BJ (cell line): ENCODE measurements at regions not wholly inside any gene's neighbourhood (a gene's known extent, or its start where the extent isn't known, plus 50 kb on each side); places are given as distances from the start of the nearest gene placed in this dataset.
A peak's percentile ranks its signal among the peaks of the same experiment; 100 is the strongest.

Experiments
- CTCF ChIA-PET: fragments of 350-600 bp; formaldehyde crosslinking; extraction: SDS; loops from one replicate; lab custom pipeline; 2021; ENCODE audit warnings: antibody characterized with exemption, inconsistent platforms; lab: Yijun Ruan, JAX
- POLR2A ChIA-PET: fragments of 300-600 bp; sonication (Branson Sonifier 250); formaldehyde crosslinking; extraction: SDS; loops from one replicate; lab custom pipeline; 2021; ENCODE audit warnings: antibody characterized with exemption; lab: Charles Lee
- DNase-seq: peaks from one replicate; pipeline ENCODE4 v3.0.0-alpha.2; 2011; ENCODE audit warnings: low read depth
- H3K27me3 ChIP-seq: 2 replicates; pipeline ENCODE4 v1.6.0; 2011; ENCODE audit warnings: low read length; ENCODE audit not compliant: control insufficient read depth, insufficient read depth
- H3K36me3 ChIP-seq: 2 replicates; pipeline ENCODE4 v1.5.1; 2011; ENCODE audit warnings: low read length; ENCODE audit not compliant: control insufficient read depth, insufficient read depth
- H3K4me3 ChIP-seq: 2 replicates; pipeline ENCODE4 v1.5.1; 2011; ENCODE audit warnings: low read depth, mild to moderate bottlenecking, control low read depth, low read length
- TF ChIP-seq, protein P1 (sequence below): IDR thresholded peaks from 2 replicates; pipeline ENCODE4 v1.5.1; 2011; ENCODE audit warnings: low read depth, mild to moderate bottlenecking, control low read depth, inconsistent platforms, low read length, moderate library complexity; ENCODE audit not compliant: insufficient read depth

DNA sequence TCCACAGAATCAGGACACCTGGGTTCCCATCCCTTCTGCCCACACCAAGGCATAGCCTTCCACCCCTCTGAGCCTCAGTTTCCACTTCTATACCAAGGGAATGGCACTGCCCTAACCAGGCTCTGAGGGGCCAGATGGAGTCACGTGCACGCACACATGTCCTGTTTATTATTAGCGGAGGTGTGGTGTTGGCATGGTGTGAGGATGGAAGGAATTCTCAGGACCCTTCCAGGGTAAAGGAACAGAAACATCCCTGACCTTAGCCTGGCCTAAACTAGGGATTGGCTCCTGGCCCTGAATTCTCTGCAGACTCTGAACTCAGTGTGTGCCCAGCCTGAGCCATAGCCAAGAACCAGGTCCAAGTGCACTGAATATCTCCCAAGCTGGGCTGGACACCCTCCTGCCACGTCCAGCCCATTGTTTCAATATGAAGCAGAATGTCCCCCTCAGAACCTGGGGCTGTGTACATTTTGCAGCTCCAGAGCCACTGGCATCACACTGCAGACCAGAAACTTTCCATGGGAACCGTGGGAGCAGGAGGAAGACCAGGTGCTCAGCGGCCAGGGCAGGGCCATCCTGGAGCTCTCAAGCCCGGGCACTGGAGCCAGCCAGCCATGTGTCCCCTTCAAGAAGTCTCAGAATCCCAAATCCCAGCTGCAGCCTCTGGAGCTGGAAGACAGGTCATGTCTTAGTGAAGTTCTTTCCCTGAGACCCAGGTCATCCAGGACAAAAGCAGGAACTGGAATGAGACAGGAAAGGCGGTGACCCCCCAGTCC lies 208.4 kb downstream of the ANKRD60 start:
- no peaks in the 10 kb centered on the region for H3K27me3 ChIP-seq
- H3K36me3 ChIP-seq: no peaks in the 10 kb centered on the region
- POLR2A ChIA-PET: no interaction called here
- H3K4me3 ChIP-seq: no peak overlapping the region
- DNase-seq: no peak
- CTCF ChIA-PET: no interaction called here
- TF ChIP-seq, protein P1, sequence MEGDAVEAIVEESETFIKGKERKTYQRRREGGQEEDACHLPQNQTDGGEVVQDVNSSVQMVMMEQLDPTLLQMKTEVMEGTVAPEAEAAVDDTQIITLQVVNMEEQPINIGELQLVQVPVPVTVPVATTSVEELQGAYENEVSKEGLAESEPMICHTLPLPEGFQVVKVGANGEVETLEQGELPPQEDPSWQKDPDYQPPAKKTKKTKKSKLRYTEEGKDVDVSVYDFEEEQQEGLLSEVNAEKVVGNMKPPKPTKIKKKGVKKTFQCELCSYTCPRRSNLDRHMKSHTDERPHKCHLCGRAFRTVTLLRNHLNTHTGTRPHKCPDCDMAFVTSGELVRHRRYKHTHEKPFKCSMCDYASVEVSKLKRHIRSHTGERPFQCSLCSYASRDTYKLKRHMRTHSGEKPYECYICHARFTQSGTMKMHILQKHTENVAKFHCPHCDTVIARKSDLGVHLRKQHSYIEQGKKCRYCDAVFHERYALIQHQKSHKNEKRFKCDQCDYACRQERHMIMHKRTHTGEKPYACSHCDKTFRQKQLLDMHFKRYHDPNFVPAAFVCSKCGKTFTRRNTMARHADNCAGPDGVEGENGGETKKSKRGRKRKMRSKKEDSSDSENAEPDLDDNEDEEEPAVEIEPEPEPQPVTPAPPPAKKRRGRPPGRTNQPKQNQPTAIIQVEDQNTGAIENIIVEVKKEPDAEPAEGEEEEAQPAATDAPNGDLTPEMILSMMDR: no peak

DNA sequence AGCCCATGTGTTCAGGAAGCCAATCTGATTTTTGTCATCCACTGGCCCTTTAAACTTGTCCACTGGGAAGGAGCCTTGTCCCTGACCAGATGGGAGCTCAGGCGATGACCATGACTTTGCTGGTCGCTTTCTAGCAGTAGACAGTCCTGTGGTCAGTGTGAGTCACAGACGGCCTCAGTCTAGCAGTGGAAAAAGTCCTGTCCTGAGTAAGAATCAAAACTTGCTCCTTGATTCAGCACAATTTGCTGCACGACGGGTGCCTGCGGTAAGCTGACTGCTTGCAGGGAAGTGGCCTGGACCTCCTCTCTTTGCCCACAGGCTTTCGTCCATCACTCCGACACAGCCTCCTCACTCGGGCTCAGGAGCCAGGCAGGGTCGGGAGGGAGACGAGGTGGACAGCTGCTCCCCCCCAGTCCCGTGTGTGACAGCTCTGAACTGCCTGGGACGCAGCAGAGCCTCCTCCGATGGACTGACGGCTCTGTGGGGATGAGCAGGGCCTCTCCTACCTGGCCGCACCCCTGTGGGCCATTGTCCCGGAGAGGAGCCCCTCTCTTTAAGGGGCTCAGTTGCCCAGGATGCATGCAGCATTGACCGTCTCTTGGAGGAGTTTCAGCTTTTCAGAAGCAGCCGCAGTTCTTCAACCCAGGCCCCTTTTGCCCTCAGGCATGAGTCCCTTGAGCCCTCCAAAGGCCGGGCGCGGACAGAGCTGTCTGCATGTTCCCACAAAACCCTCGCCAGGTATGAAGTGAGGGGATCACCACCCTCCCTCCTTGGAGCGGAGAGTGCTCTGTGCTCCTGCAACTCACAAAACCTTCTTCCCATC lies 209.2 kb downstream of the ANKRD60 start:
- DNase-seq: peak; percentile 40
- H3K27me3 ChIP-seq: no peaks in the 10 kb centered on the region
- ChIA-PET CTCF (interaction anchor here (1.0 kb wide), 1 partner anchor 29 kb away, joined by 4 read pairs; no protein-coding TSS in a partner anchor), POLR2A (no interaction called here)
- TF ChIP-seq, protein P1: no peak
- H3K4me3 ChIP-seq: no peak overlapping the region
- no peaks in the 10 kb centered on the region for H3K36me3 ChIP-seq

DNA sequence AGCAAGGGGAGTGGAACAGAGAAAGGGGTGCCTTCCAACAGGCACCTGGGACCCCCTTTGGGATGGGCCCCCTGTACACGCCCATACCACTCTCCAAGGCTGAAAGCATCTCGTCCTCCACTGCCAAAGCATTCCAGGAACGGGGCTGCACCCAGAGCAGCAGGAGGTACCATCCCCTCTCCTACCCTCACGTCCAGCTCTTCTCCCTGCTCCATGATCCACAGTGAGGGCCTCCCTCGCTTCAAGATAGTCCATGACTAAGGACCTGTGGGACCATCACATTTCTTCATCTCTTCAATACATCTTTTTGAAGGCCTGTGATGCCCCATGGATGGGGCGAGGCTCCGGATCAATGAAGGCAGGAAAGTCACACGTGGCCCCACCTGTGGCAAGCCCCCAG lies 209.9 kb downstream of the ANKRD60 start:
- Histone ChIP-seq H3K4me3 (no peak overlapping the region), H3K27me3 (no peaks in the 10 kb centered on the region), H3K36me3 (no peaks in the 10 kb centered on the region)
- TF ChIP-seq, protein P1: no peak
- CTCF ChIA-PET: interaction anchor here (1.0 kb wide), 1 partner anchor 28 kb away, joined by 4 read pairs; no protein-coding TSS in a partner anchor
- no peak for DNase-seq
- POLR2A ChIA-PET: no interaction called here

DNA sequence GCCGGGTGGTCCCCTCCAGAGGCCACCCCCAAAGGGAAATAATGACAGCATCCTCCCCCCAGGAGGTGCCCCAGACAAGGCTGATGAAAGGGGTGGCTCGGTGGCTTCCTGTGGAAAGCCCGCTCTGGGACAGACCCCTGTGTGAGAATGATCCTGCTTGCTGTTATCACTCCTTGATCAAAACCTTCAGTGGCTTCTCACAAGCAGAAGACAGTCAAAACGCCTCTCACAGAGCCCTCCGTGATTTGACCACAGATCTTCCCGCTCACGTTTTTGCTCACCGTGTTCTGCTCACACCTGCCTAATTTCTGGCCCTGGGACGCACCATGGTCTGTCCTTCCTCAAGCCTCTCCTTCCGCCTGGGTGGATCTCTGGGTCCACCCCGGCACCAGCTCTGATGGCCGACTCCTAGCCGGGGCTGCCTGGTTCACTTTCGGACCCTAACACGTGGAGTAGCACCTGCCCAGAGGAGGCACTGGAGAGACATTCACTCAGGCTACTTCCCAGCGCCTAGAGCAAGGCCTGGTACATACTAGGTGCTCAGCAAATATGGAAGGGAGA lies 210.4 kb downstream of the ANKRD60 start:
- no peak for DNase-seq
- Histone ChIP-seq H3K4me3 (no peak overlapping the region), H3K36me3 (no peaks in the 10 kb centered on the region), H3K27me3 (no peaks in the 10 kb centered on the region)
- TF ChIP-seq, protein P1: no peak
- POLR2A ChIA-PET: no interaction called here
- CTCF ChIA-PET: no interaction called here
